ENCODE measurements at regions not wholly inside any gene's neighbourhood (a gene's known extent, or its start where the extent isn't known, plus 50 kb on each side); places are given as distances from the start of the nearest gene placed in this dataset.

DNA sequence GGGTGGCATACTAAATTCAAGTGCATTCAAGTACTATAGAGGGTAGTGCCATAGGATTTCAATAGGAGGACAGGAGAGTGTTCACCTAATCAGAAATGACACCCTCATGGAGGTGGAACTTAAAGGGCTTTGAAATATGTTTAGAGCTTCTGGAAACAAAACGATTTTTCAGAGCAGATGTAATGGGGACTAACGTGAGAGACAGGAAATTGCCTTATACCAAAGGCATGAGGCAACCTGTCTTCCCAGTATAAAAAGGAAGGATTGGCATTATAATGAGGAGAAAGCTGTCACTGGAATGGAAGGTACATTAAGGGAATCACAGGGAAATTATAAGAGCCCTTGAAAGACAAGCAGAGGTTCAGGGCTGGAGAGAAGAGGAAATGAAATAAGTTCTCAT, 116.3 kb upstream of the PNPLA4 start:
- TF ChIP-seq, protein P1, sequence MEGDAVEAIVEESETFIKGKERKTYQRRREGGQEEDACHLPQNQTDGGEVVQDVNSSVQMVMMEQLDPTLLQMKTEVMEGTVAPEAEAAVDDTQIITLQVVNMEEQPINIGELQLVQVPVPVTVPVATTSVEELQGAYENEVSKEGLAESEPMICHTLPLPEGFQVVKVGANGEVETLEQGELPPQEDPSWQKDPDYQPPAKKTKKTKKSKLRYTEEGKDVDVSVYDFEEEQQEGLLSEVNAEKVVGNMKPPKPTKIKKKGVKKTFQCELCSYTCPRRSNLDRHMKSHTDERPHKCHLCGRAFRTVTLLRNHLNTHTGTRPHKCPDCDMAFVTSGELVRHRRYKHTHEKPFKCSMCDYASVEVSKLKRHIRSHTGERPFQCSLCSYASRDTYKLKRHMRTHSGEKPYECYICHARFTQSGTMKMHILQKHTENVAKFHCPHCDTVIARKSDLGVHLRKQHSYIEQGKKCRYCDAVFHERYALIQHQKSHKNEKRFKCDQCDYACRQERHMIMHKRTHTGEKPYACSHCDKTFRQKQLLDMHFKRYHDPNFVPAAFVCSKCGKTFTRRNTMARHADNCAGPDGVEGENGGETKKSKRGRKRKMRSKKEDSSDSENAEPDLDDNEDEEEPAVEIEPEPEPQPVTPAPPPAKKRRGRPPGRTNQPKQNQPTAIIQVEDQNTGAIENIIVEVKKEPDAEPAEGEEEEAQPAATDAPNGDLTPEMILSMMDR (IDR thresholded peaks at IDR 0.05), result no peak
- no peak for TF ChIP-seq POLR2A (IDR thresholded peaks at IDR 0.05)
- no peak for TF ChIP-seq EP300 (IDR thresholded peaks at IDR 0.05; ENCODE audit: low read depth)

Measured in transverse colon (tissue), 3 donors.